ENCODE measurements at regions not wholly inside any gene's neighbourhood (a gene's known extent, or its start where the extent isn't known, plus 50 kb on each side); places are given as distances from the start of the nearest gene placed in this dataset.

DNA sequence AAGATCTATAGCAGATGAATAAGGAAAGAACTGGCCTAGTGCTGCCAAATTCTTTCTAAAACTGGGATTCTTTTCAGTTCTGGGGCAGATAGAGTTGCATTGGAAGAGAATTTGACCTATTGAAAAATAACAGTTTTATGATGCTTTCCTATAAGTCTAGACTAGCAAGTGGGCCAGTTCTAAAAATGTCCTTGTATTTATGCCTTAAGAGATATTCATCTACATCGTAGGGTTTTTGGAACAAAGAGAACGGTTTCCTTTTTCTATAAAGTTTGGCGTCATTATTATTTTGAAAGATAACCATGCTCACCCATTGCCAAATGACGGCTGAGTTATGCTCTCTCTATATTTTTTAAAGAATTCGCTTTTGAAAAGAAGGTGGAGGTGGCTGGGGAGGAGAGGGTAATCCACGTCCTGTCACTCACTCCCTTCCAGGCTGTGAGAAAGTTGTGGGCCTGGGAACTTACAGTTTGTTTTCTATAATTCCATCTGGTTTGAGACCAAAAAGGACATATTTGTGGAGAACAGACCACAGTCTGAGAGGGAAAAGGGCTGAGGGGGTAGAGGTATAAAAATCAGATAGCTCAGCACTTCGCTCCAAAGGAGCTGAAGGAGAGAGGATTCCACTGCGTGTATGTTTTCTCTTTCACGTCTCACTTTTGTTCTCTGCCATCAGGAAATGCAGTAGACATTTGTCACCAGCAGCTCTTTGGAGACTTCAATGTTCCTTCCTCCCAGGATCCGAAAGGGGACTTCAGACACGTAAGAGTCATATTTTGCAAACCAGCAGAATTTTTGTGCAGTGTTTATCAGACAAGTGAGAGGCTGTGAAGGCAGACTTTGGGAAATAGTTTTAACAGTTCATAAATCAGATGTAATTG, 281.9 kb upstream of the FN1 start:
- intact Hi-C loops (cut with micrococcal nuclease): no loop called here
- no peak for DNase-seq
- Histone ChIP-seq H3K27me3 (ENCODE audit: low read depth) (no peaks in the 10 kb centered on the region), H3K4me3 (no peak overlapping the region), H3K36me3 (no peaks in the 10 kb centered on the region), H3K4me1 (peaks cover 33% of the 10 kb centered on the region), H3K9me3 (replicated peaks) (no peaks in the 10 kb centered on the region), H3K27ac (replicated peaks) (peak overlapping the region; percentile 71)
- no peak for TF ChIP-seq CTCF (IDR thresholded peaks at IDR 0.05; ENCODE audit: borderline replicate concordance)

- intact Hi-C loops (cut with micrococcal nuclease): no loop called here
- Histone ChIP-seq H3K9me3 (replicated peaks) (no peaks in the 10 kb centered on the region), H3K4me3 (no peak overlapping the region), H3K36me3 (no peaks in the 10 kb centered on the region), H3K27me3 (ENCODE audit: low read depth) (no peaks in the 10 kb centered on the region), H3K27ac (replicated peaks) (no peak overlapping the region), H3K4me1 (peaks cover 41% of the 10 kb centered on the region)
- no peak for TF ChIP-seq CTCF (IDR thresholded peaks at IDR 0.05; ENCODE audit: borderline replicate concordance)
- DNase-seq: no peak
Measured at GRCh38 chr2:215716956-215717355, 281.1 kb upstream of the FN1 start.

- Histone ChIP-seq H3K4me1 (peaks cover 45% of the 10 kb centered on the region), H3K27ac (replicated peaks) (peak overlapping the region; percentile 73), H3K36me3 (no peaks in the 10 kb centered on the region), H3K27me3 (ENCODE audit: low read depth) (no peaks in the 10 kb centered on the region), H3K9me3 (replicated peaks) (no peaks in the 10 kb centered on the region), H3K4me3 (no peak overlapping the region)
- intact Hi-C loops (cut with micrococcal nuclease): no loop called here
- no peak for DNase-seq
- no peak for TF ChIP-seq CTCF (IDR thresholded peaks at IDR 0.05; ENCODE audit: borderline replicate concordance)
Measured at GRCh38 chr2:215712871-215713790, 277.3 kb upstream of the FN1 start.

DNA sequence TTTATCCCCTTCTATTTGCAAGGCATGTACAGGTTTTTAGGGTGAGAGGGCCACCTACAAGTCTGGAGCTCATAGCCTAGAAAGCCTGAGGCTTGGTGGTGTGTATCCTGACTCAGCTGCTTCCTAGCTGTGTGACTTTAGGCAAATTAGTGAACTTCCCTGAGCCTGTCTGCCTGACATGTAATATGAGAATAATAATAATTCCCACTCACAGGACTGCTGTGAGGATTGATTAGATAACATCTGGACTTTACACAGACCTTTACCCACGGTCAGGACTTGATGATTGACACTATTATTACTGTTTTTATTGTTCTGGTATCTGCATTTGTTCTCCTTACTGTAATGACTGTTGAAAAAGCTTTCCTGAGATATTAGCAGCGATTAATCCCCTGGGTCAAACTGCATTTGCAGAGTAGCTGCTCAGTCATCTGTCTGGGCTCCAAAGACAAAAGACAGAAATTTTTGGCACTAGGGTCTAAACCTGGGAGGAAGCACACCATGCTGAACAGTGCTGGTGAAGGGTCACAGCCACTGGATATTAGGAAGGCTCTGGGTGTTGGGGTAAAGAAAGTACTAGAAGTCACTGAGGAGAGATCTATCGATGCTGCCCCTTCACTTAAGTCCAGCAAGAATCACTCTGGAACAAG, 276.5 kb upstream of the FN1 start:
- intact Hi-C loops (cut with micrococcal nuclease): no loop called here
- Histone ChIP-seq H3K9me3 (replicated peaks) (no peaks in the 10 kb centered on the region), H3K27ac (replicated peaks) (peak overlapping the region; percentile 73), H3K4me3 (no peak overlapping the region), H3K36me3 (no peaks in the 10 kb centered on the region), H3K4me1 (peaks cover 39% of the 10 kb centered on the region), H3K27me3 (ENCODE audit: low read depth) (no peaks in the 10 kb centered on the region)
- TF ChIP-seq CTCF (IDR thresholded peaks at IDR 0.05; ENCODE audit: borderline replicate concordance): no peak
- no peak for DNase-seq

DNA sequence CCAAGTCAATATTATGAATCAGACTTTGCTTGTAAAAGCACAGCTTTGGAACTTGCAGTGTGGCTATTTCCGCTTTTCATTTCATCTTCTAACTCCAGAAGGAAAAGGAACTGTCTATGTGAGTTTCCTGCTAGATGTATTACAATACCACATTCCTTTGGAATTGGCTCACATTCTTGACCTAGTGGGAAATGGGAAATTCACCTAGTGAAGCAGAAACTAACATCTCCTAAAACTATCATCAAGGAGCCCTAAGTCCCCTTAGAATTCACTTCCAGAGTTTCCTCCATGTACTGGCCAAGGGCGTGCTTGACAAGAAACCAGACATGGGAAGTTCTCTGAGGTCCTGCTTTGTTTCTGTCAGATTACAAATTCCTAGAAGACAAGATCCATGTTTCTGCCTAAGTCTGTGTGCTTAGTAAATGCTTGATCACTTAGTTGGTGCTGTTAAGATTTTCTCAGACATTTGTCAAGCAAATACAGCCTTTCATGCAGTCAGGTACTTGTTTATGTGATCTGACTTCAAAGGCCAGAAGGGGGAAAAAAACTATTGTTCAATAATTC, 275.7 kb upstream of the FN1 start:
- Histone ChIP-seq H3K4me3 (no peak overlapping the region), H3K27ac (replicated peaks) (peak overlapping the region; percentile 73), H3K9me3 (replicated peaks) (no peaks in the 10 kb centered on the region), H3K36me3 (no peaks in the 10 kb centered on the region), H3K4me1 (peaks cover 33% of the 10 kb centered on the region), H3K27me3 (ENCODE audit: low read depth) (no peaks in the 10 kb centered on the region)
- DNase-seq: no peak
- intact Hi-C loops (cut with micrococcal nuclease): no loop called here
- TF ChIP-seq CTCF (IDR thresholded peaks at IDR 0.05; ENCODE audit: borderline replicate concordance): no peak
